ENCODE measurements at regions not wholly inside any gene's neighbourhood (a gene's known extent, or its start where the extent isn't known, plus 50 kb on each side); places are given as distances from the start of the nearest gene placed in this dataset.

- H3K9me3 ChIP-seq, result no peaks in the 10 kb centered on the region
- no peaks in the 10 kb centered on the region for H3K36me3 ChIP-seq
- H3K4me1 ChIP-seq (ENCODE audit: control insufficient read depth in 1 of 2, insufficient read depth in 1 of 2, low read depth in 1 of 2, low read length in 1 of 2), result no peaks in the 10 kb centered on the region
- H3K27ac ChIP-seq, result no peak overlapping the region
- H3K4me3 ChIP-seq (ENCODE audit: low read depth in 1 of 2, low read length in 1 of 2), result no peak overlapping the region
- no peak for TF ChIP-seq CTCF (IDR thresholded peaks at IDR 0.05)
- H3K27me3 ChIP-seq, result no peaks in the 10 kb centered on the region
Observed at GRCh38 chr5:7080501-7080900, 315.4 kb upstream of the ADCY2 start.

- no peak for TF ChIP-seq CTCF (IDR thresholded peaks at IDR 0.05)
Observed at GRCh38 chr5:7087719-7088297, 308.1 kb upstream of the ADCY2 start.

GRCh38 chr5:7088849-7089248 lies 307.1 kb upstream of the ADCY2 start:
- no peak for TF ChIP-seq CTCF (IDR thresholded peaks at IDR 0.05)
- no peaks in the 10 kb centered on the region for H3K9me3 ChIP-seq
- no peaks in the 10 kb centered on the region for H3K36me3 ChIP-seq
- no peaks in the 10 kb centered on the region for H3K4me1 ChIP-seq (ENCODE audit: control insufficient read depth in 1 of 2, insufficient read depth in 1 of 2, low read depth in 1 of 2, low read length in 1 of 2)
- no peaks in the 10 kb centered on the region for H3K27me3 ChIP-seq
- no peak overlapping the region for H3K27ac ChIP-seq
- H3K4me3 ChIP-seq (ENCODE audit: low read depth in 1 of 2, low read length in 1 of 2), result no peak overlapping the region

More at GRCh38 chr5:7087719-7088297, 308.1 kb upstream of the ADCY2 start:
- Histone ChIP-seq H3K36me3 (no peaks in the 10 kb centered on the region), H3K4me1 (ENCODE audit: control insufficient read depth in 1 of 2, insufficient read depth in 1 of 2, low read depth in 1 of 2, low read length in 1 of 2) (no peaks in the 10 kb centered on the region), H3K27me3 (no peaks in the 10 kb centered on the region), H3K4me3 (ENCODE audit: low read depth in 1 of 2, low read length in 1 of 2) (no peak overlapping the region), H3K9me3 (no peaks in the 10 kb centered on the region), H3K27ac (no peak overlapping the region)

GRCh38 chr5:7094626-7095025 lies 301.3 kb upstream of the ADCY2 start:
- no peak overlapping the region for H3K27ac ChIP-seq
- no peaks in the 10 kb centered on the region for H3K36me3 ChIP-seq
- no peaks in the 10 kb centered on the region for H3K4me1 ChIP-seq (ENCODE audit: control insufficient read depth in 1 of 2, insufficient read depth in 1 of 2, low read depth in 1 of 2, low read length in 1 of 2)
- H3K4me3 ChIP-seq (ENCODE audit: low read depth in 1 of 2, low read length in 1 of 2), result no peak overlapping the region
- no peak for TF ChIP-seq CTCF (IDR thresholded peaks at IDR 0.05)
- H3K9me3 ChIP-seq, result no peaks in the 10 kb centered on the region
- no peaks in the 10 kb centered on the region for H3K27me3 ChIP-seq

GRCh38 chr5:7096294-7096693 lies 299.6 kb upstream of the ADCY2 start:
- Histone ChIP-seq H3K36me3 (no peaks in the 10 kb centered on the region), H3K9me3 (no peaks in the 10 kb centered on the region), H3K4me3 (ENCODE audit: low read depth in 1 of 2, low read length in 1 of 2) (no peak overlapping the region), H3K4me1 (ENCODE audit: control insufficient read depth in 1 of 2, insufficient read depth in 1 of 2, low read depth in 1 of 2, low read length in 1 of 2) (no peaks in the 10 kb centered on the region), H3K27me3 (no peaks in the 10 kb centered on the region), H3K27ac (no peak overlapping the region)
- TF ChIP-seq CTCF (IDR thresholded peaks at IDR 0.05), result no peak

- Histone ChIP-seq H3K4me3 (ENCODE audit: low read depth in 1 of 2, low read length in 1 of 2) (no peak overlapping the region), H3K27ac (no peak overlapping the region), H3K4me1 (ENCODE audit: control insufficient read depth in 1 of 2, insufficient read depth in 1 of 2, low read depth in 1 of 2, low read length in 1 of 2) (no peaks in the 10 kb centered on the region), H3K27me3 (no peaks in the 10 kb centered on the region), H3K9me3 (no peaks in the 10 kb centered on the region), H3K36me3 (no peaks in the 10 kb centered on the region)
- TF ChIP-seq CTCF (IDR thresholded peaks at IDR 0.05), result no peak
Observed at GRCh38 chr5:7105358-7105757, 290.6 kb upstream of the ADCY2 start.

Data from neutrophil (primary cell).